GM23248 (cell line): ENCODE measurements at regions not wholly inside any gene's neighbourhood (a gene's known extent, or its start where the extent isn't known, plus 50 kb on each side); places are given as distances from the start of the nearest gene placed in this dataset.
"Not testable (repeated sequence)": the region's sequence is repeated elsewhere in the genome, so short reads cannot be mapped to it uniquely, and the experiment has no call there.

Source experiments
- DNase-seq: peaks from one replicate; pipeline ENCODE4 v3.0.0-alpha.2; 2015
- H2AFZ ChIP-seq: fragments of 200-600 bp; sonication (generic); 2 replicates; pipeline ENCODE4 v1.6.1; 2016; ENCODE audit warnings: antibody characterized with exemption
- H3F3A ChIP-seq: fragments of 200-600 bp; sonication (generic); 2 replicates; pipeline ENCODE4 v1.6.1; 2016; ENCODE audit warnings: mild to moderate bottlenecking, antibody characterized with exemption, mixed run types; ENCODE audit not compliant: insufficient read depth
- H3K27ac ChIP-seq: fragments of 200-600 bp; sonication (generic); 2 replicates; pipeline ENCODE4 v1.5.1; 2016; ENCODE audit warnings: mild to moderate bottlenecking
- H3K27me3 ChIP-seq: fragments of 200-600 bp; sonication (generic); replicated peaks from 2 replicates; pipeline ENCODE4 v1.6.1; 2016; ENCODE audit warnings: mild to moderate bottlenecking; ENCODE audit not compliant: insufficient read depth
- H3K36me3 ChIP-seq: fragments of 200-600 bp; sonication (generic); 2 replicates; pipeline ENCODE4 v1.6.1; 2016; ENCODE audit warnings: low read depth, mild to moderate bottlenecking
- H3K4me1 ChIP-seq: fragments of 200-600 bp; sonication (generic); 2 replicates; pipeline ENCODE4 v1.6.1; 2016; ENCODE audit warnings: mild to moderate bottlenecking; ENCODE audit not compliant: insufficient read depth
- H3K4me2 ChIP-seq: fragments of 200-600 bp; sonication (generic); one replicate; pipeline ENCODE4 v1.6.1; 2016; ENCODE audit warnings: mild to moderate bottlenecking; ENCODE audit not compliant: unreplicated experiment
- H3K4me3 ChIP-seq: fragments of 200-600 bp; sonication (generic); 2 replicates; pipeline ENCODE4 v1.5.1; 2016; ENCODE audit warnings: mild to moderate bottlenecking
- H3K79me2 ChIP-seq: fragments of 200-600 bp; sonication (generic); 2 replicates; pipeline ENCODE4 v1.6.1; 2016; ENCODE audit warnings: mild to moderate bottlenecking; ENCODE audit not compliant: insufficient read depth
- H3K9ac ChIP-seq: fragments of 200-600 bp; sonication (generic); 2 replicates; pipeline ENCODE4 v1.6.1; 2016; ENCODE audit warnings: mild to moderate bottlenecking
- H3K9me2 ChIP-seq: fragments of 200-600 bp; sonication (generic); 2 replicates; pipeline ENCODE4 v1.6.1; 2016; ENCODE audit warnings: mixed run types, mild to moderate bottlenecking, moderate library complexity; ENCODE audit not compliant: insufficient read depth
- H3K9me3 ChIP-seq: fragments of 200-600 bp; sonication (generic); one replicate; pipeline ENCODE4 v1.6.1; 2017; ENCODE audit warnings: low read depth
- H4K20me1 ChIP-seq: fragments of 200-600 bp; sonication (generic); 2 replicates; pipeline ENCODE4 v1.6.0; 2016; ENCODE audit not compliant: insufficient read depth
- EZH2 ChIP-seq: fragments of 200-600 bp; sonication (generic); IDR thresholded peaks from 2 replicates; pipeline ENCODE4 v1.6.1; 2018; ENCODE audit warnings: antibody characterized with exemption, mild to moderate bottlenecking; ENCODE audit not compliant: insufficient read depth, poor library complexity, severe bottlenecking
- EZH2phosphoT487 ChIP-seq: fragments of 200-600 bp; sonication (generic); IDR thresholded peaks from 2 replicates; pipeline ENCODE4 v1.6.1; 2018; ENCODE audit warnings: antibody characterized with exemption, moderate library complexity, mild to moderate bottlenecking, low read depth; ENCODE audit not compliant: insufficient read depth
- WGBS, 2 experiments: methylation state at CpG; one replicate each; pipeline ENCODE4 v1.1.6; 2015 to 2017; ENCODE audit warnings: low lambda C conversion rate in 2 of 2, low coverage in 1 of 2; ENCODE audit errors: missing lambda C conversion rate in 2 of 2; 5-methylcytosine and 5-hydroxymethylcytosine counted together
- in situ Hi-C: fragments of 300-500 bp; cut with MboI; formaldehyde crosslinking; loops from 2 replicates; pipeline ENCODE4 v1.15.0; 2020

- no peaks in the 10 kb centered on the region for H3K27me3 ChIP-seq
- H4K20me1 ChIP-seq: no peaks in the 10 kb centered on the region
- H3K36me3 ChIP-seq: no peaks in the 10 kb centered on the region
- peaks cover 9% of the 10 kb centered on the region for H3K9me3 ChIP-seq
- DNase-seq: no peak
- in situ Hi-C loops: no loop called here
- no peaks in the 10 kb centered on the region for H3K79me2 ChIP-seq
- no peak overlapping the region for H3K27ac ChIP-seq
- H3K9me2 ChIP-seq: no peaks in the 10 kb centered on the region
- H3K4me1 ChIP-seq: no peaks in the 10 kb centered on the region
- H3K4me3 ChIP-seq: no peak overlapping the region
- no peaks in the 10 kb centered on the region for H3F3A ChIP-seq
- H3K4me2 ChIP-seq: no peak overlapping the region
- H3K9ac ChIP-seq: no peak overlapping the region
- TF ChIP-seq EZH2: no peak
- TF ChIP-seq EZH2phosphoT487: no peak
- no peak overlapping the region for H2AFZ ChIP-seq
Observed at GRCh38 chr13:80821466-80821865, 480.5 kb upstream of the SPRY2 start.

GRCh38 chr13:80817979-80818378 lies 477.1 kb upstream of the SPRY2 start:
- peaks cover 9% of the 10 kb centered on the region for H3K9me3 ChIP-seq
- DNase-seq: no peak
- H3K36me3 ChIP-seq: no peaks in the 10 kb centered on the region
- H3K9me2 ChIP-seq: no peaks in the 10 kb centered on the region
- H3K4me2 ChIP-seq: no peak overlapping the region
- H2AFZ ChIP-seq: no peak overlapping the region
- WGBS, 2 experiments: 32 to 40% methylated on average over 1 of the region's 1 CpG
- in situ Hi-C loops: no loop called here
- no peaks in the 10 kb centered on the region for H4K20me1 ChIP-seq
- TF ChIP-seq EZH2phosphoT487: no peak
- TF ChIP-seq EZH2: no peak
- H3K27ac ChIP-seq: no peak overlapping the region
- H3F3A ChIP-seq: no peaks in the 10 kb centered on the region
- H3K4me1 ChIP-seq: no peaks in the 10 kb centered on the region
- no peak overlapping the region for H3K4me3 ChIP-seq
- H3K9ac ChIP-seq: no peak overlapping the region
- H3K79me2 ChIP-seq: no peaks in the 10 kb centered on the region
- H3K27me3 ChIP-seq: no peaks in the 10 kb centered on the region

- Histone ChIP-seq H3K36me3 (no peaks in the 10 kb centered on the region), H3K79me2 (no peaks in the 10 kb centered on the region), H3K27ac (no peak overlapping the region), H3K4me2 (no peak overlapping the region), H3F3A (no peaks in the 10 kb centered on the region), H4K20me1 (no peaks in the 10 kb centered on the region), H3K27me3 (no peaks in the 10 kb centered on the region), H3K9ac (no peak overlapping the region), H2AFZ (no peak overlapping the region), H3K4me1 (no peaks in the 10 kb centered on the region), H3K9me2 (no peaks in the 10 kb centered on the region), H3K4me3 (no peak overlapping the region), H3K9me3 (peaks cover 9% of the 10 kb centered on the region)
- TF ChIP-seq EZH2 (no peak), EZH2phosphoT487 (no peak)
- in situ Hi-C loops: no loop called here
- DNase-seq: no peak
Observed at GRCh38 chr13:80814541-80814940, 473.6 kb upstream of the SPRY2 start.

DNA sequence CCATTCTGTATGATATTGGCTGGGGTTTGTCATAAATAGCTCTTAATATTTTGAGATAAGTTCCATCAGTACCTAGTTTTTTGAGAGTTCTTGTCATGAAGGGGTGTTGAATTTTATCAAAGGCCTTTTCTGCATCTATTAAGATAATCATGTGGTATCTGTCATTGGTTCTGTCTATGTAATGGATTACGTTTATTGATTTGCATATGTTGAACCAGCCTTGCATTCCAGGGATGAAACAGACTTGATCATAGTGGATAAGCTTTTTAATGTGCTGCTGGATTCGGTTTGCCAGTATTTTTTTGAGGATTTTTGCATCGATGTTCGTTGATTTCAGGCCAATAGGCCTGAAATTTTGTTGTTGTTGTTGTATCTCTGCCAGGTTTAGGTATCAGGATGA lies 469.4 kb upstream of the SPRY2 start:
- H4K20me1 ChIP-seq, H3K4me3 ChIP-seq, in situ Hi-C loops, H3K27ac ChIP-seq, DNase-seq, H3K36me3 ChIP-seq, H3K79me2 ChIP-seq, H3K4me1 ChIP-seq, H3K9me3 ChIP-seq, H3K27me3 ChIP-seq, H3K4me2 ChIP-seq, H2AFZ ChIP-seq, H3K9ac ChIP-seq, H3K9me2 ChIP-seq, H3F3A ChIP-seq: not testable (repeated sequence)
- WGBS, 2 experiments: 26 to 28% methylated on average over 4 of the region's 4 CpGs

DNA sequence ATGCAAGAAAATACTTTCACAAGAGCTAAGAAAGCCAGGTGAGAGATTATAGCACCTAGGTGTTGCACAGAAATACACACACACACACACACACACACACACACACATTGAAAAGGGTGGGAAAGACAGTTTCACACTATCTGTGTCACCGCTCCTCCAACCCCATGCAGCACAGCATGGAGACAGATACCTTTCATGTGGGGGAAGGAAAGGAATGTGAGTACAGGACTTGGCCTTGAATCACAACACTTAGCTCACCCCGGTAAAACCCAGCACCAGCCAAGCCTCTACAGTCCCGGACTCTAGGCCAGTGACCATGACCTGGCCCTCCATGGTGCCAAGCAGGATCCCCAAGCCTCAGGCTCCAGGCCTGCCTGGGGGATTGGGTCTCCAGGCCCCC lies 462.0 kb upstream of the SPRY2 start:
- DNase-seq: no peak
- H3K4me3 ChIP-seq: no peak overlapping the region
- no peak overlapping the region for H3K4me2 ChIP-seq
- H3K27ac ChIP-seq: no peak overlapping the region
- H3K4me1 ChIP-seq: no peaks in the 10 kb centered on the region
- no peak for TF ChIP-seq EZH2
- no peak for TF ChIP-seq EZH2phosphoT487
- no peak overlapping the region for H2AFZ ChIP-seq
- H3K9ac ChIP-seq: no peak overlapping the region
- no peaks in the 10 kb centered on the region for H3K36me3 ChIP-seq
- no peaks in the 10 kb centered on the region for H3F3A ChIP-seq
- H4K20me1 ChIP-seq: no peaks in the 10 kb centered on the region
- no peaks in the 10 kb centered on the region for H3K9me3 ChIP-seq
- H3K79me2 ChIP-seq: no peaks in the 10 kb centered on the region
- 12 to 30% methylated on average over 3 of the region's 3 CpGs for WGBS, 2 experiments
- no peaks in the 10 kb centered on the region for H3K27me3 ChIP-seq
- in situ Hi-C loops: no loop called here
- no peaks in the 10 kb centered on the region for H3K9me2 ChIP-seq
